ENCODE measurements at regions not wholly inside any gene's neighbourhood (a gene's known extent, or its start where the extent isn't known, plus 50 kb on each side); places are given as distances from the start of the nearest gene placed in this dataset.

DNA sequence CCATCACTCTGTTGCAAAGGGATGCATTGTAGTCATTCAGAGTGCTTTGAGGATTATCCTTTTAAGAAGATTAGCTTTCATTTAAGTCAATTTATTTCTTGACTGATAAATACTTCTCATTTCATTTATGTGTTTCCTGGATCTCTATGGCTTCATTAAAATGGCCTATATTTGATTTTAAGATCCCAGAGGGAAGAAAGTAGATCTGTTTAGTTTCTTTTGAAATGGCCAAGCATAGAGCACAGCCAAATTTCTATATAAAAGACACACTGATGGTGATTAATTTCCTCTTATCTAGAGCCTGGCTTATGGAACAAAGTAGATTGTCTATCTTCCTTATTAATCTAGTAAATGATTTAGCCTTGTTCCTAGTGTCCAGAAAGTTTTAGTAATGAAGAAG, 129.7 kb upstream of the CALCR start:
- TF ChIP-seq POLR2A (IDR thresholded peaks at IDR 0.05; ENCODE audit: insufficient read depth in 1 of 2, low read depth in 2 of 2, low read length in 2 of 2) (no peak), MYNN (CRISPR knock-in tag; IDR thresholded peaks at IDR 0.05; ENCODE audit: low read depth) (no peak), GABPA (IDR thresholded peaks at IDR 0.05; ENCODE audit: low read depth, low read length) (no peak), GABPA (CRISPR knock-in tag; IDR thresholded peaks at IDR 0.05; ENCODE audit: low read depth) (no peak)
- TF ChIP-seq, protein P1, sequence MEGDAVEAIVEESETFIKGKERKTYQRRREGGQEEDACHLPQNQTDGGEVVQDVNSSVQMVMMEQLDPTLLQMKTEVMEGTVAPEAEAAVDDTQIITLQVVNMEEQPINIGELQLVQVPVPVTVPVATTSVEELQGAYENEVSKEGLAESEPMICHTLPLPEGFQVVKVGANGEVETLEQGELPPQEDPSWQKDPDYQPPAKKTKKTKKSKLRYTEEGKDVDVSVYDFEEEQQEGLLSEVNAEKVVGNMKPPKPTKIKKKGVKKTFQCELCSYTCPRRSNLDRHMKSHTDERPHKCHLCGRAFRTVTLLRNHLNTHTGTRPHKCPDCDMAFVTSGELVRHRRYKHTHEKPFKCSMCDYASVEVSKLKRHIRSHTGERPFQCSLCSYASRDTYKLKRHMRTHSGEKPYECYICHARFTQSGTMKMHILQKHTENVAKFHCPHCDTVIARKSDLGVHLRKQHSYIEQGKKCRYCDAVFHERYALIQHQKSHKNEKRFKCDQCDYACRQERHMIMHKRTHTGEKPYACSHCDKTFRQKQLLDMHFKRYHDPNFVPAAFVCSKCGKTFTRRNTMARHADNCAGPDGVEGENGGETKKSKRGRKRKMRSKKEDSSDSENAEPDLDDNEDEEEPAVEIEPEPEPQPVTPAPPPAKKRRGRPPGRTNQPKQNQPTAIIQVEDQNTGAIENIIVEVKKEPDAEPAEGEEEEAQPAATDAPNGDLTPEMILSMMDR (CRISPR knock-in tag; IDR thresholded peaks at IDR 0.05), result no peak
- TF ChIP-seq, protein P2, sequence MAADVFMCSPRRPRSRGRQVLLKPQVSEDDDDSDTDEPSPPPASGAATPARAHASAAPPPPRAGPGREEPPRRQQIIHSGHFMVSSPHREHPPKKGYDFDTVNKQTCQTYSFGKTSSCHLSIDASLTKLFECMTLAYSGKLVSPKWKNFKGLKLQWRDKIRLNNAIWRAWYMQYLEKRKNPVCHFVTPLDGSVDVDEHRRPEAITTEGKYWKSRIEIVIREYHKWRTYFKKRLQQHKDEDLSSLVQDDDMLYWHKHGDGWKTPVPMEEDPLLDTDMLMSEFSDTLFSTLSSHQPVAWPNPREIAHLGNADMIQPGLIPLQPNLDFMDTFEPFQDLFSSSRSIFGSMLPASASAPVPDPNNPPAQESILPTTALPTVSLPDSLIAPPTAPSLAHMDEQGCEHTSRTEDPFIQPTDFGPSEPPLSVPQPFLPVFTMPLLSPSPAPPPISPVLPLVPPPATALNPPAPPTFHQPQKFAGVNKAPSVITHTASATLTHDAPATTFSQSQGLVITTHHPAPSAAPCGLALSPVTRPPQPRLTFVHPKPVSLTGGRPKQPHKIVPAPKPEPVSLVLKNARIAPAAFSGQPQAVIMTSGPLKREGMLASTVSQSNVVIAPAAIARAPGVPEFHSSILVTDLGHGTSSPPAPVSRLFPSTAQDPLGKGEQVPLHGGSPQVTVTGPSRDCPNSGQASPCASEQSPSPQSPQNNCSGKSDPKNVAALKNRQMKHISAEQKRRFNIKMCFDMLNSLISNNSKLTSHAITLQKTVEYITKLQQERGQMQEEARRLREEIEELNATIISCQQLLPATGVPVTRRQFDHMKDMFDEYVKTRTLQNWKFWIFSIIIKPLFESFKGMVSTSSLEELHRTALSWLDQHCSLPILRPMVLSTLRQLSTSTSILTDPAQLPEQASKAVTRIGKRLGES (CRISPR knock-in tag; IDR thresholded peaks at IDR 0.05; ENCODE audit: borderline replicate concordance), result no peak

Data from HepG2 (cell line).